Endothelial cell of umbilical vein (primary cell): ENCODE measurements at regions not wholly inside any gene's neighbourhood (a gene's known extent, or its start where the extent isn't known, plus 50 kb on each side); places are given as distances from the start of the nearest gene placed in this dataset.

Experiments
- CTCF ChIP-seq, 2 donors: IDR thresholded peaks; 1 replicate in 1 of 2; 2 replicates in 1 of 2; pipeline ENCODE4 v1.5.1; 2011; ENCODE audit warnings: low read length in 2 of 2, mild to moderate bottlenecking in 2 of 2, moderate library complexity in 2 of 2, control low read depth in 1 of 2, inconsistent platforms in 1 of 2, low read depth in 1 of 2; ENCODE audit not compliant: insufficient read depth in 1 of 2; ENCODE audit errors: extremely low read depth in 1 of 2
- EZH2 ChIP-seq: IDR thresholded peaks from 2 replicates; pipeline ENCODE4 v1.6.1; 2012; ENCODE audit warnings: borderline replicate concordance, low read depth, mild to moderate bottlenecking, moderate library complexity, low read length, inconsistent platforms; ENCODE audit not compliant: severe bottlenecking
- FOS ChIP-seq: IDR thresholded peaks from 2 replicates; pipeline ENCODE4 v1.6.1; 2011; ENCODE audit warnings: mild to moderate bottlenecking, low read length, moderate library complexity, borderline replicate concordance; ENCODE audit not compliant: insufficient read depth
- GATA2 ChIP-seq: IDR thresholded peaks from 2 replicates; pipeline ENCODE4 v1.7.0; 2011; ENCODE audit warnings: low read depth, mild to moderate bottlenecking, moderate library complexity, mixed read lengths, low read length; ENCODE audit not compliant: insufficient read length, insufficient read depth
- JUN ChIP-seq: IDR thresholded peaks from 2 replicates; pipeline ENCODE4 v1.6.1; 2011; ENCODE audit warnings: borderline replicate concordance, low read depth; ENCODE audit not compliant: insufficient read length, insufficient read depth
- MAX ChIP-seq: IDR thresholded peaks from 2 replicates; pipeline ENCODE4 v1.6.1; 2011; ENCODE audit not compliant: insufficient read depth, insufficient read length
- MYC ChIP-seq: IDR thresholded peaks from one replicate; pipeline ENCODE4 v1.6.1; 2011; ENCODE audit warnings: mild to moderate bottlenecking, low read depth, low read length
- POLR2A ChIP-seq: IDR thresholded peaks from 2 replicates; pipeline ENCODE4 v1.6.1; 2012; ENCODE audit warnings: low read depth, mild to moderate bottlenecking, control low read depth, low read length
- POLR2AphosphoS5 ChIP-seq: IDR thresholded peaks from 2 replicates; pipeline ENCODE4 v1.6.1; 2012; ENCODE audit warnings: low read depth, mild to moderate bottlenecking, control low read depth, low read length, moderate library complexity; ENCODE audit not compliant: insufficient read depth

GRCh38 chr6:120348926-120349325, 985.4 kb downstream of the TBC1D32 start:
- TF ChIP-seq MAX (no peak), CTCF (IDR thresholded peaks at IDR 0.05; ENCODE audit: extremely low read depth in 1 of 2, insufficient read depth in 1 of 2, low read depth in 1 of 2, low read length in 2 of 2) (no peak), POLR2A (no peak), MYC (no peak), POLR2AphosphoS5 (no peak), FOS (no peak), EZH2 (no peak), GATA2 (no peak), JUN (no peak)
